HepG2 (cell line): ENCODE measurements at regions not wholly inside any gene's neighbourhood (a gene's known extent, or its start where the extent isn't known, plus 50 kb on each side); places are given as distances from the start of the nearest gene placed in this dataset.

ENCODE experiments used
- ATAC-seq: fragments of 200-7000 bp; cut with Tn5 transposase; 3 replicates; pipeline ENCODE4 v1.9.1; 2020; ENCODE audit warnings: mild to moderate bottlenecking, moderate library complexity
- BruUV-seq: library from RNA; stranded (reverse); fragments of 400-500 nt; replicated peaks from 2 replicates; lab custom pipeline; 2021; lab: Mats Ljungman, UMichigan
- CTCF ChIA-PET: fragments of 300-600 bp; formaldehyde crosslinking; extraction: SDS; loops from one replicate; lab custom pipeline; 2021; ENCODE audit warnings: low total read pairs, inconsistent platforms, low intra/inter-chr PET ratio; lab: Yijun Ruan, JAX
- POLR2A ChIA-PET: fragments of 350-600 bp; sonication (Branson Sonifier 250); formaldehyde crosslinking; loops from one replicate; lab custom pipeline; 2020; ENCODE audit warnings: antibody characterized with exemption, inconsistent platforms; lab: Yijun Ruan, JAX
- DNase-seq: peaks from one replicate; pipeline ENCODE4 v3.0.0-alpha.2; 2015; ENCODE audit warnings: low spot score
- FAIRE-seq: peaks from 3 replicates; lab custom pipeline; 2011; peaks lifted over from hg19 to GRCh38; lab: Jason Lieb, UNC
- H2AFZ ChIP-seq: one replicate; pipeline ENCODE4 v1.6.1; 2011; ENCODE audit warnings: low read length, inconsistent platforms
- H3K27ac ChIP-seq: fragments of 300-600 bp; 3 replicates; pipeline ENCODE4 v1.8.0; 2011; ENCODE audit warnings: mixed run types, mild to moderate bottlenecking, mixed read lengths, low read length, inconsistent platforms; ENCODE audit not compliant: insufficient read depth; ENCODE audit errors: extremely low read length
- H3K27me3 ChIP-seq, 2 experiments: fragments of 200-600 bp in 1 of 2; 2 replicates in 1 of 2; 3 replicates in 1 of 2; pipeline versions ENCODE4 v1.6.0 to v1.8.0; 2011; ENCODE audit warnings: low read length in 2 of 2, mild to moderate bottlenecking in 2 of 2, moderate library complexity in 2 of 2, inconsistent platforms in 1 of 2; ENCODE audit not compliant: insufficient read depth in 2 of 2, control insufficient read depth in 1 of 2
- H3K36me3 ChIP-seq, 2 experiments: fragments of 200-600 bp in 1 of 2; replicated peaks in 1 of 2; 2 replicates in 1 of 2; 3 replicates in 1 of 2; pipeline versions ENCODE4 v1.5.1 to v1.8.0; 2011; ENCODE audit warnings: low read length in 2 of 2, inconsistent platforms in 1 of 2; ENCODE audit not compliant: insufficient read depth in 2 of 2, control insufficient read depth in 1 of 2
- H3K4me1 ChIP-seq: 2 replicates; pipeline ENCODE4 v1.5.1; 2012; ENCODE audit warnings: low read length, inconsistent platforms; ENCODE audit not compliant: insufficient read depth
- H3K4me2 ChIP-seq: 2 replicates; pipeline ENCODE4 v1.6.0; 2011; ENCODE audit warnings: low read depth, low read length, inconsistent platforms
- H3K4me3 ChIP-seq, 3 experiments: fragments of 200-600 bp in 1 of 3; sonication (generic), shearing (Covaris generic) in 1 of 3; replicated peaks in 1 of 3; 2 replicates each; pipeline ENCODE4 v1.5.1; 2011 to 2016; ENCODE audit warnings: low read length in 3 of 3, inconsistent platforms in 2 of 3, low read depth in 2 of 3, mild to moderate bottlenecking in 2 of 3, control low read depth in 1 of 3, mixed read lengths in 1 of 3; ENCODE audit not compliant: insufficient read depth in 1 of 3
- H3K79me2 ChIP-seq: one replicate; pipeline ENCODE4 v1.6.1; 2011; ENCODE audit warnings: low read length, inconsistent platforms; ENCODE audit not compliant: insufficient read depth
- H3K9ac ChIP-seq: 2 replicates; pipeline ENCODE4 v1.6.0; 2011; ENCODE audit warnings: mild to moderate bottlenecking, low read depth, low read length, inconsistent platforms; ENCODE audit not compliant: insufficient read depth
- H3K9me3 ChIP-seq: 2 replicates; pipeline ENCODE4 v1.5.1; 2012; ENCODE audit warnings: mild to moderate bottlenecking, low read length
- H4K20me1 ChIP-seq: 2 replicates; pipeline ENCODE4 v1.6.0; 2011; ENCODE audit warnings: inconsistent platforms, mild to moderate bottlenecking, low read length, moderate library complexity; ENCODE audit not compliant: insufficient read depth
- GATAD2A ChIP-seq: IDR thresholded peaks from 2 replicates; pipeline ENCODE4 v1.6.1; 2016
- MEIS1 ChIP-seq: sonication (generic); formaldehyde crosslinking; IDR thresholded peaks from 2 replicates; pipeline ENCODE4 v1.9.0; 2021; ENCODE audit warnings: mild to moderate bottlenecking, missing genetic modification reagents, moderate library complexity, borderline replicate concordance
- MYC ChIP-seq: sonication (generic); formaldehyde crosslinking; IDR thresholded peaks from 2 replicates; pipeline ENCODE4 v1.9.0; 2021; ENCODE audit warnings: missing genetic modification reagents, borderline replicate concordance
- NFKB2 ChIP-seq: sonication (generic); formaldehyde crosslinking; IDR thresholded peaks from 2 replicates; pipeline ENCODE4 v1.4.0; 2020; ENCODE audit warnings: missing genetic modification reagents, borderline replicate concordance
- POLR2AphosphoS2 ChIP-seq: IDR thresholded peaks from 2 replicates; pipeline ENCODE4 v1.6.1; 2011; ENCODE audit warnings: low read depth, low read length, improper control_type of control experiment
- PRDM15 ChIP-seq: sonication (generic); formaldehyde crosslinking; IDR thresholded peaks from 2 replicates; pipeline ENCODE4 v1.4.0; 2020; ENCODE audit warnings: missing genetic modification reagents
- WGBS: methylation state at CpG from one replicate; pipeline ENCODE4 v1.1.6; 2017; ENCODE audit warnings: low lambda C conversion rate; 5-methylcytosine and 5-hydroxymethylcytosine counted together
- in situ Hi-C: cut with HindIII; loops from 2 replicates; pipeline ENCODE4 v1.10.0; 2017; ENCODE audit warnings: low pct_unique_long_range_greater_than_20kb; ENCODE audit not compliant: extremely low pct_ligation_motif_present
- intact Hi-C: fragments of 100-400 bp; cut with micrococcal nuclease; formaldehyde crosslinking; loops from one replicate; pipeline ENCODE4 v1.10.0; 2022; ENCODE audit not compliant: unreplicated experiment

DNA sequence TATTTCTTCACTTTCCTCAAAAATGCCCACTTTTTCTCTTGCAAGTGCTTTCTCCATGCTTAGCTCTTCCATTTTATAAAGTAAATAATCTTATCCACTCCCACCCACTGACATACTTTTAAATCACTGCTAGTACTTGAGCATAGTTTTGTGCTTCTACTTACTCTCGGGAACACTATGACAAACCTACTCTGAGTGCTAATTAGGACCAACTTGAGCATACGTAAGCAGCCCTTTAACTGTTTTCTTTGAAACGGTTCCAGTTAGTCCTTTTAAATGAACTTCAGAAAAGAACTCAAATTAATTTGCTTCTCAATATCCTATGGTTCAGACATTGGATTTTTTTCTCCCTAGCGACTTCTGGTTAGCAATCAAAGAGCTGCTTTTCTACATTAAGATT is 280.0 kb upstream of the SOX2 start:
- no peaks in the 10 kb centered on the region for H4K20me1 ChIP-seq
- H2AFZ ChIP-seq = no peak overlapping the region
- ATAC-seq = no peak
- no peaks in the 10 kb centered on the region for H3K36me3 ChIP-seq
- H3K79me2 ChIP-seq = no peaks in the 10 kb centered on the region
- ChIA-PET CTCF (no interaction called here), POLR2A (no interaction called here)
- H3K4me1 ChIP-seq = no peaks in the 10 kb centered on the region
- no peak for FAIRE-seq
- no peak overlapping the region for H3K27ac ChIP-seq
- in situ Hi-C loops = no loop called here
- H3K4me3 ChIP-seq = no peak overlapping the region
- WGBS = 11% methylated on average over 4 of the region's 4 CpGs
- H3K9me3 ChIP-seq = no peaks in the 10 kb centered on the region
- TF ChIP-seq PRDM15 (CRISPR knock-in tag) (no peak), GATAD2A (CRISPR knock-in tag) (no peak)
- DNase-seq = no peak
- no TSS peak for BruUV-seq
- no peak overlapping the region for H3K4me2 ChIP-seq
- no peaks in the 10 kb centered on the region; a peak in 1 of 5 replicates for H3K27me3 ChIP-seq
- intact Hi-C loops = no loop called here
- no peak overlapping the region for H3K9ac ChIP-seq

DNA sequence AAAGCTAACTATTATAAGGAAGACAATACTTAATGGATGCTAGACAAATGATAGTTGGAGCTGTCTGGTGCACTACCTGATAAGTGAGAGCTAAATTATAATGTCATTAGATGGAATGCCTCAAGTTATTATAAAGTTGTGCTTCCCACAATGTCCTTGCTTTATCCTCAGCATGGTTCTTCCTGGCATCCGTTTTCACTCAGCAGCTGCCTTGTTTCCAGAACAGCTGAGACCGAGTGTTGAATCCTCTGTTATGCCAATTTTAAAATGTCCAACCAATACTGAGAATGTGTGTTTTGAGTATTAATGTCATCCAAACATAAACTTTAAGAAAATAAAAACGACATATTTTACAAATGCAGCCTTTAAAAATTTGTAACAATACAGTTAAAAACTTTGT is 286.7 kb upstream of the SOX2 start:
- Histone ChIP-seq H2AFZ (no peak overlapping the region), H3K9ac (no peak overlapping the region), H3K4me1 (no peaks in the 10 kb centered on the region), H3K4me2 (no peak overlapping the region), H4K20me1 (no peaks in the 10 kb centered on the region), H3K27ac (no peak overlapping the region), H3K36me3 (no peaks in the 10 kb centered on the region), H3K9me3 (no peaks in the 10 kb centered on the region), H3K27me3 (no peaks in the 10 kb centered on the region), H3K4me3 (no peak overlapping the region), H3K79me2 (no peaks in the 10 kb centered on the region)
- intact Hi-C loops = no loop called here
- ATAC-seq = no peak
- TF ChIP-seq NFKB2 = no peak
- no peak for TF ChIP-seq POLR2AphosphoS2
- no peak for TF ChIP-seq MEIS1 (CRISPR knock-in tag)
- TF ChIP-seq MYC = no peak
- DNase-seq = no peak
- WGBS = 3% methylated on average over 3 of the region's 3 CpGs
- no TSS peak for BruUV-seq
- no peak for FAIRE-seq
- CTCF ChIA-PET = no interaction called here
- POLR2A ChIA-PET = no interaction called here
- in situ Hi-C loops = no loop called here
